A549 (cell line): ENCODE measurements at regions not wholly inside any gene's neighbourhood (a gene's known extent, or its start where the extent isn't known, plus 50 kb on each side); places are given as distances from the start of the nearest gene placed in this dataset.

Source experiments
- ATAC-seq, 2 experiments: fragments of 200-7000 bp in 1 of 2; fragments of >200 bp in 1 of 2; cut with Nextera tagmentation in 1 of 2; cut with Tn5 transposase in 1 of 2; 3 replicates each; pipeline versions ENCODE4 v1.8.0 to v1.9.1; 2018 to 2020; ENCODE audit warnings: mild to moderate bottlenecking in 1 of 2, moderate library complexity in 1 of 2
- CTCF ChIA-PET: fragments of 300-600 bp; sonication (Branson Sonifier 250); formaldehyde crosslinking; extraction: SDS; loops from one replicate; lab custom pipeline; 2021; ENCODE audit warnings: antibody characterized with exemption, inconsistent platforms; lab: Yijun Ruan, JAX
- POLR2A ChIA-PET: fragments of 350-600 bp; formaldehyde crosslinking; extraction: SDS; loops from one replicate; lab custom pipeline; 2021; ENCODE audit warnings: antibody characterized with exemption, inconsistent platforms; lab: Yijun Ruan, JAX
- DNase-seq, 2 experiments: peaks; one replicate each; pipeline versions ENCODE4 v3.0.0 to v3.0.0-alpha.2; 2011 to 2016; ENCODE audit warnings: low read depth in 1 of 2, low spot score in 1 of 2
- FAIRE-seq: peaks from 2 replicates; lab custom pipeline; 2011; peaks lifted over from hg19 to GRCh38; lab: Jason Lieb, UNC
- H3K27ac ChIP-seq, 2 experiments: fragments of >200 bp; sonication (Bioruptor Twin); formaldehyde crosslinking; 3 replicates each; pipeline ENCODE4 v1.5.1; 2016 to 2017
- H3K4me1 ChIP-seq: fragments of >200 bp; sonication (Bioruptor Twin); formaldehyde crosslinking; 3 replicates; pipeline ENCODE4 v1.6.1; 2016
- H3K4me2 ChIP-seq: fragments of >200 bp; sonication (Bioruptor Twin); formaldehyde crosslinking; 3 replicates; pipeline ENCODE4 v1.6.1; 2016
- H3K4me3 ChIP-seq: fragments of >200 bp; sonication (Bioruptor Twin); formaldehyde crosslinking; 3 replicates; pipeline ENCODE4 v1.5.1; 2016
- H3K9me3 ChIP-seq: fragments of >200 bp; sonication (Bioruptor Twin); formaldehyde crosslinking; 3 replicates; pipeline ENCODE4 v1.6.1; 2016
- BHLHE40 ChIP-seq: IDR thresholded peaks from 2 replicates; pipeline ENCODE4 v1.6.1; 2012; ENCODE audit warnings: low read depth, low read length, inconsistent platforms
- CBX8 ChIP-seq: fragments of 200-600 bp; sonication (generic); IDR thresholded peaks from 2 replicates; pipeline ENCODE4 v1.6.1; 2016
- CEBPB ChIP-seq, 2 experiments: fragments of >200 bp in 1 of 2; sonication (Bioruptor Twin) in 1 of 2; formaldehyde crosslinking in 1 of 2; IDR thresholded peaks; 2 replicates each; pipeline ENCODE4 v1.6.1; 2012 to 2016
- CHD2 ChIP-seq: fragments of 150-350 bp; IDR thresholded peaks from 2 replicates; pipeline ENCODE4 v1.6.1; 2014; ENCODE audit warnings: low read length; ENCODE audit not compliant: partially characterized antibody
- EHF ChIP-seq: fragments of 250-450 bp; sonication (Bioruptor Pico); IDR thresholded peaks from 2 replicates; pipeline ENCODE4 v1.5.0; 2020; ENCODE audit warnings: mild to moderate bottlenecking
- ESRRA ChIP-seq: fragments of 150-350 bp; IDR thresholded peaks from 2 replicates; pipeline ENCODE4 v1.6.1; 2014; ENCODE audit warnings: mild to moderate bottlenecking, low read length, borderline replicate concordance
- FOSB ChIP-seq: fragments of 250-450 bp; sonication (Bioruptor Pico); IDR thresholded peaks from 2 replicates; pipeline ENCODE4 v1.5.0; 2020; ENCODE audit warnings: mild to moderate bottlenecking, moderate library complexity
- FOSL2 ChIP-seq, 2 experiments: fragments of 450-650 bp in 1 of 2; fragments of >200 bp in 1 of 2; sonication (Bioruptor Twin) in 1 of 2; formaldehyde crosslinking; IDR thresholded peaks; 2 replicates each; pipeline versions ENCODE4 v1.5.0 to v1.6.1; 2016 to 2020; ENCODE audit warnings: mild to moderate bottlenecking in 1 of 2, moderate library complexity in 1 of 2
- FOXS1 ChIP-seq: fragments of 250-450 bp; sonication (Bioruptor Pico); IDR thresholded peaks from 2 replicates; pipeline ENCODE4 v1.5.0; 2020; ENCODE audit warnings: mild to moderate bottlenecking, moderate library complexity
- HDAC2 ChIP-seq: fragments of 200-600 bp; sonication (generic); IDR thresholded peaks from 2 replicates; pipeline ENCODE4 v1.6.1; 2016
- HOXB13 ChIP-seq: fragments of 250-450 bp; sonication (Bioruptor Pico); IDR thresholded peaks from 2 replicates; pipeline ENCODE4 v1.5.0; 2020; ENCODE audit warnings: low read depth, mild to moderate bottlenecking, moderate library complexity
- JUN ChIP-seq, 2 experiments: fragments of >200 bp; sonication (Bioruptor Twin); formaldehyde crosslinking; IDR thresholded peaks; 2 replicates in 1 of 2; 3 replicates in 1 of 2; pipeline ENCODE4 v1.6.1; 2016 to 2017
- KDM5A ChIP-seq: fragments of 200-600 bp; sonication (generic); IDR thresholded peaks from 2 replicates; pipeline ENCODE4 v1.6.1; 2016; ENCODE audit warnings: antibody characterized with exemption, mild to moderate bottlenecking
- MAZ ChIP-seq: fragments of 150-350 bp; IDR thresholded peaks from 2 replicates; pipeline ENCODE4 v1.6.1; 2014; ENCODE audit warnings: antibody characterized with exemption, low read depth, low read length, borderline replicate concordance
- PHF8 ChIP-seq: fragments of 200-600 bp; sonication (generic); IDR thresholded peaks from 2 replicates; pipeline ENCODE4 v1.6.1; 2016; ENCODE audit warnings: low read depth, mild to moderate bottlenecking, antibody characterized with exemption, moderate library complexity, borderline replicate concordance
- RCOR1 ChIP-seq: fragments of 150-350 bp; IDR thresholded peaks from 2 replicates; pipeline ENCODE4 v1.6.1; 2014; ENCODE audit warnings: antibody characterized with exemption, low read length, low read depth
- RFX5 ChIP-seq: fragments of 450-650 bp; IDR thresholded peaks from 2 replicates; pipeline ENCODE4 v1.7.1; 2014; ENCODE audit warnings: antibody characterized with exemption, mild to moderate bottlenecking, moderate library complexity
- SMC3 ChIP-seq: fragments of >200 bp; sonication (Bioruptor Twin); formaldehyde crosslinking; IDR thresholded peaks from 3 replicates; pipeline ENCODE4 v1.6.1; 2018; ENCODE audit warnings: inconsistent platforms
- TP53 ChIP-seq: fragments of 250-450 bp; sonication (Bioruptor Pico); IDR thresholded peaks from 2 replicates; pipeline ENCODE4 v1.5.0; 2021; ENCODE audit warnings: mild to moderate bottlenecking, moderate library complexity
- ZC3H11A ChIP-seq: fragments of 450-650 bp; IDR thresholded peaks from 2 replicates; pipeline ENCODE4 v1.6.1; 2014; ENCODE audit warnings: antibody characterized with exemption, mild to moderate bottlenecking
- ZSCAN20 ChIP-seq: fragments of 250-450 bp; sonication (Bioruptor Pico); IDR thresholded peaks from 2 replicates; pipeline ENCODE4 v1.8.0; 2022; ENCODE audit warnings: mild to moderate bottlenecking, moderate library complexity
- WGBS: methylation state at CpG from one replicate; pipeline ENCODE4 v1.1.6; 2017; ENCODE audit errors: missing lambda C conversion rate; 5-methylcytosine and 5-hydroxymethylcytosine counted together
- TF ChIP-seq, protein P1 (sequence below): IDR thresholded peaks from 2 replicates; pipeline ENCODE4 v1.6.1; 2012; ENCODE audit warnings: low read depth, borderline replicate concordance
- TF ChIP-seq, protein P2 (sequence below): fragments of 450-650 bp; IDR thresholded peaks from 2 replicates; pipeline ENCODE4 v1.6.1; 2014; ENCODE audit warnings: antibody characterized with exemption
- TF ChIP-seq, protein P3 (sequence below): fragments of >200 bp; sonication (Bioruptor Twin); formaldehyde crosslinking; IDR thresholded peaks from 3 replicates; pipeline ENCODE4 v1.6.1; 2016
- TF ChIP-seq, protein P4 (sequence below): fragments of 150-350 bp; IDR thresholded peaks from 2 replicates; pipeline ENCODE4 v1.6.1; 2014; ENCODE audit warnings: low read depth, mild to moderate bottlenecking, low read length

DNA sequence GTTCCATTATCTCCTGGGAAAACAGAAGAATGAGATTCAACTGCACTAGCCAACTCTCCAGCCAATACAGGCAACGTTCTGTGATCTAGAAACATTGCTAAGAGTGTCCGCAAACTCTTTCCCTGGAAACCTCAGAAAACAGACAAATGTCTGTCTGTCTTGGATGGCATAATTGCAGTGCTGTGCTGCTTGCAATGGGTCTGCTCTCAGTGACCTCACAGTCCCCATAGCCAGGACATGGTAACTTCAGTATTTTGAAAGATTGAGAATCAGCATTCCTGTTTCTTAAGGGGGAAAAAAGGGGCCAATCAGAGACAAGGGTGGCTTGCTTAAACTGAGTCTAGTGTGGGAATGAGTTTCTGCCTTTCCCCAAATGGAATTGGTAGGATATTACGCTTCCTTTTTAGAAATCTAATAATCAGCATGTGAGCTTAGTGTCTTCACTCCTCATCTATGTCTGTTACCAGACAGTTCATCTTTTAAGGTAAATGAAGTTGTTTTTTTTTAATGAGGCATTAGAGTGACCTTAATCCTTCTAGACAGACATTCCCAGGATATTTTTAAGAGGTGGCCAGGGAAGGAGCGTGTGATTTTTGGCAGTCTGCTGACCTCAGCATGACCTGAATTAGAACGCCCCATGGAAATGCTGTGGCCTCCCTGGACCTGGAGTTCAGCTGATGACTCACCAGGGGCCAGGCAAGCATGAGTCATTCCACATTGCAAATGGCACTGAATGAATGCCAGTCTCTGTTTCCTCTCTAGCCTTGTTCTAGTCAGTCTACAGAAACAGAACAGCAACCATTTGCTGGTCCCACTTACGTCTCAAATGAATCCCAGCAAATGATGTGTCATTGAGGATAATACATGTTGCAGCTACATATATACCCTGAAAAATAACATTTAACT, 210.2 kb upstream of the ACTBL2 start (continued):
- TF ChIP-seq FOSL2 (IDR thresholded peaks at IDR 0.05) (peak; percentile 99), FOSL2 (CRISPR knock-in tag; IDR thresholded peaks at IDR 0.05) (peak; percentile 100), ZSCAN20 (CRISPR knock-in tag) (no peak), RFX5 (no peak; the same call in 1 of the 2 replicates), RCOR1 (no peak), KDM5A (no peak), CEBPB (IDR thresholded peaks at IDR 0.05) (peak in 1 of 2 experiments; percentile 75; a peak in 2 of 4 replicates), FOSB (CRISPR knock-in tag) (peak; percentile 27; the same call in 1 of the 2 replicates), ZC3H11A (no peak)
- TF ChIP-seq, protein P1, sequence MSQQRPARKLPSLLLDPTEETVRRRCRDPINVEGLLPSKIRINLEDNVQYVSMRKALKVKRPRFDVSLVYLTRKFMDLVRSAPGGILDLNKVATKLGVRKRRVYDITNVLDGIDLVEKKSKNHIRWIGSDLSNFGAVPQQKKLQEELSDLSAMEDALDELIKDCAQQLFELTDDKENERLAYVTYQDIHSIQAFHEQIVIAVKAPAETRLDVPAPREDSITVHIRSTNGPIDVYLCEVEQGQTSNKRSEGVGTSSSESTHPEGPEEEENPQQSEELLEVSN, result 0 out of 2 replicates have a peak, but pooled peaks have one; percentile 19
- TF ChIP-seq, protein P2, sequence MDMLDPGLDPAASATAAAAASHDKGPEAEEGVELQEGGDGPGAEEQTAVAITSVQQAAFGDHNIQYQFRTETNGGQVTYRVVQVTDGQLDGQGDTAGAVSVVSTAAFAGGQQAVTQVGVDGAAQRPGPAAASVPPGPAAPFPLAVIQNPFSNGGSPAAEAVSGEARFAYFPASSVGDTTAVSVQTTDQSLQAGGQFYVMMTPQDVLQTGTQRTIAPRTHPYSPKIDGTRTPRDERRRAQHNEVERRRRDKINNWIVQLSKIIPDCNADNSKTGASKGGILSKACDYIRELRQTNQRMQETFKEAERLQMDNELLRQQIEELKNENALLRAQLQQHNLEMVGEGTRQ, result no peak
- TF ChIP-seq, protein P3, sequence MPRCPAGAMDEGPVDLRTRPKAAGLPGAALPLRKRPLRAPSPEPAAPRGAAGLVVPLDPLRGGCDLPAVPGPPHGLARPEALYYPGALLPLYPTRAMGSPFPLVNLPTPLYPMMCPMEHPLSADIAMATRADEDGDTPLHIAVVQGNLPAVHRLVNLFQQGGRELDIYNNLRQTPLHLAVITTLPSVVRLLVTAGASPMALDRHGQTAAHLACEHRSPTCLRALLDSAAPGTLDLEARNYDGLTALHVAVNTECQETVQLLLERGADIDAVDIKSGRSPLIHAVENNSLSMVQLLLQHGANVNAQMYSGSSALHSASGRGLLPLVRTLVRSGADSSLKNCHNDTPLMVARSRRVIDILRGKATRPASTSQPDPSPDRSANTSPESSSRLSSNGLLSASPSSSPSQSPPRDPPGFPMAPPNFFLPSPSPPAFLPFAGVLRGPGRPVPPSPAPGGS, result 0 out of 3 replicates have a peak, but pooled peaks have one; percentile 24

DNA sequence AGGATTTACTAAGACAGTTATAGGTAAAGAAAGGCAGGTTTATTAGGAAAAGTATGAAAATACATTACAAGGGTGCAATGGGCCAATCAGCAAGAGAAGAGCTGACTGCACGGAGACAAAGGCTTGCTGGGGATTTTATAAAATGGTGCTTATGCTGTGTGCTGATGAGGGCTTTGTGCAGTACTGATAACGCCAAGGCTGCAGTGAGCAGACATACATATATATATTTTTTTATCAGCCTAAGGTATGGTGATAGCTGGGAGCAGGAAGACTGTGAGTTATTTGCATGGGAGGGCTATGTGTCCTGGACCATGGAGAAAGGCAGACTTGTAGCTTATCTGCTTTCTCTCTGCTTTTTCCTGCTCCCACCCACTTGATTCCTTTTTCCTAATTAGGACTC, 208.1 kb upstream of the ACTBL2 start:
- Histone ChIP-seq H3K4me1 (peaks cover 35% of the 10 kb centered on the region), H3K4me3 (no peak overlapping the region), H3K9me3 (no peaks in the 10 kb centered on the region), H3K4me2 (no peak overlapping the region), H3K27ac (peak overlapping the region in 1 of 2 experiments; percentile 77; a peak in 4 of 6 replicates)
- ATAC-seq (no peak), DNase-seq (no peak), FAIRE-seq (no peak)
- TF ChIP-seq SMC3 (no peak), BHLHE40 (no peak), JUN (IDR thresholded peaks at IDR 0.05) (no peak), TP53 (CRISPR knock-in tag) (no peak), FOXS1 (CRISPR knock-in tag) (no peak), HOXB13 (CRISPR knock-in tag) (no peak), MAZ (no peak), PHF8 (no peak), RCOR1 (no peak), RFX5 (no peak), HDAC2 (no peak), EHF (CRISPR knock-in tag) (no peak), FOSB (CRISPR knock-in tag) (no peak), KDM5A (no peak), ESRRA (no peak), CHD2 (no peak), CBX8 (no peak)
- TF ChIP-seq, protein P4, sequence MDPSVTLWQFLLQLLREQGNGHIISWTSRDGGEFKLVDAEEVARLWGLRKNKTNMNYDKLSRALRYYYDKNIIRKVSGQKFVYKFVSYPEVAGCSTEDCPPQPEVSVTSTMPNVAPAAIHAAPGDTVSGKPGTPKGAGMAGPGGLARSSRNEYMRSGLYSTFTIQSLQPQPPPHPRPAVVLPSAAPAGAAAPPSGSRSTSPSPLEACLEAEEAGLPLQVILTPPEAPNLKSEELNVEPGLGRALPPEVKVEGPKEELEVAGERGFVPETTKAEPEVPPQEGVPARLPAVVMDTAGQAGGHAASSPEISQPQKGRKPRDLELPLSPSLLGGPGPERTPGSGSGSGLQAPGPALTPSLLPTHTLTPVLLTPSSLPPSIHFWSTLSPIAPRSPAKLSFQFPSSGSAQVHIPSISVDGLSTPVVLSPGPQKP, result no peak
- TF ChIP-seq, protein P1, result no peak
- 93% methylated on average over 2 of the region's 2 CpGs for WGBS
- ChIA-PET CTCF (interaction anchor here (0.7 to 2.5 kb wide), 2 partner anchors 41 to 191 kb away, joined by 3 to 7 read pairs; no protein-coding TSS in a partner anchor), POLR2A (no interaction called here)
